ENCODE measurements at regions not wholly inside any gene's neighbourhood (a gene's known extent, or its start where the extent isn't known, plus 50 kb on each side); places are given as distances from the start of the nearest gene placed in this dataset.

GRCh38 chr13:50188696-50189095 is 173.5 kb downstream of the KCNRG start:
- no peak for TF ChIP-seq POLR2A (IDR thresholded peaks at IDR 0.05)
- TF ChIP-seq, protein P1, sequence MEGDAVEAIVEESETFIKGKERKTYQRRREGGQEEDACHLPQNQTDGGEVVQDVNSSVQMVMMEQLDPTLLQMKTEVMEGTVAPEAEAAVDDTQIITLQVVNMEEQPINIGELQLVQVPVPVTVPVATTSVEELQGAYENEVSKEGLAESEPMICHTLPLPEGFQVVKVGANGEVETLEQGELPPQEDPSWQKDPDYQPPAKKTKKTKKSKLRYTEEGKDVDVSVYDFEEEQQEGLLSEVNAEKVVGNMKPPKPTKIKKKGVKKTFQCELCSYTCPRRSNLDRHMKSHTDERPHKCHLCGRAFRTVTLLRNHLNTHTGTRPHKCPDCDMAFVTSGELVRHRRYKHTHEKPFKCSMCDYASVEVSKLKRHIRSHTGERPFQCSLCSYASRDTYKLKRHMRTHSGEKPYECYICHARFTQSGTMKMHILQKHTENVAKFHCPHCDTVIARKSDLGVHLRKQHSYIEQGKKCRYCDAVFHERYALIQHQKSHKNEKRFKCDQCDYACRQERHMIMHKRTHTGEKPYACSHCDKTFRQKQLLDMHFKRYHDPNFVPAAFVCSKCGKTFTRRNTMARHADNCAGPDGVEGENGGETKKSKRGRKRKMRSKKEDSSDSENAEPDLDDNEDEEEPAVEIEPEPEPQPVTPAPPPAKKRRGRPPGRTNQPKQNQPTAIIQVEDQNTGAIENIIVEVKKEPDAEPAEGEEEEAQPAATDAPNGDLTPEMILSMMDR (IDR thresholded peaks at IDR 0.05) = no peak
- no peak for TF ChIP-seq POLR2AphosphoS5 (IDR thresholded peaks at IDR 0.05)
- WGBS = 63% methylated on average over 1 of the region's 1 CpG
- no peaks in the 10 kb centered on the region for H3K9me3 ChIP-seq

DNA sequence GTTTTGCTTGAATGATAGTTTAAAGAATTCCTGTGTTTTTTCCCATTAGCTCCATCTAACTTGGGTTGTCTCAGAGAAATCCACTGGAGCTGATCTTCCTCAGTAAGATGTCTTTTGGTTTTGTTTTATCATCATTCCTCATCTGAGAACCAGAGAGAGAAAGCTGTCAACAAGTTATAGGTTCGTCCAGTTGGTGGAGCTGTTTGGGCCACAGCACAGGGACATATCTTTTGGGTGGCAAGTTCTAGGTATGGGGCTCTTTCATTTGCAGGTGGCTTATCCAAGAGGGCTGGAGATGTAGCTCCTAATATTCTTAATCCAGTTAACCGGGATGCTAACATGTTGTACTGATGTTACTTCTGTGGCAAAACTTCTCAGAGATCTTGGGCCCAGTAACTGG is 174.2 kb downstream of the KCNRG start:
- H3K36me3 ChIP-seq = no peaks in the 10 kb centered on the region
- no peaks in the 10 kb centered on the region for H3K27me3 ChIP-seq (replicated peaks; ENCODE audit: insufficient read depth)
- DNase-seq (ENCODE audit: low spot score) = no peak
- TF ChIP-seq, protein P1 (IDR thresholded peaks at IDR 0.05) = no peak
- TF ChIP-seq POLR2A (IDR thresholded peaks at IDR 0.05) (no peak), POLR2AphosphoS5 (IDR thresholded peaks at IDR 0.05) (no peak)
- no peak overlapping the region for H3K27ac ChIP-seq
- H3K4me1 ChIP-seq (replicated peaks) = no peaks in the 10 kb centered on the region
- no peak overlapping the region for H3K4me3 ChIP-seq
- intact Hi-C loops (cut with DNase I) = no loop called here
- H3K9me3 ChIP-seq = no peaks in the 10 kb centered on the region
- WGBS = 98% methylated on average over 2 of the region's 2 CpGs

More at GRCh38 chr13:50188696-50189095, 173.5 kb downstream of the KCNRG start:
- Histone ChIP-seq H3K4me1 (replicated peaks) (no peaks in the 10 kb centered on the region), H3K36me3 (no peaks in the 10 kb centered on the region), H3K27me3 (replicated peaks; ENCODE audit: insufficient read depth) (no peaks in the 10 kb centered on the region), H3K27ac (no peak overlapping the region), H3K4me3 (no peak overlapping the region)
- DNase-seq (ENCODE audit: low spot score) = no peak
- intact Hi-C loops (cut with DNase I) = no loop called here

GRCh38 chr13:50191004-50191403 is 175.8 kb downstream of the KCNRG start:
- intact Hi-C loops (cut with DNase I) = no loop called here
- Histone ChIP-seq H3K27me3 (replicated peaks; ENCODE audit: insufficient read depth) (no peaks in the 10 kb centered on the region), H3K36me3 (no peaks in the 10 kb centered on the region), H3K4me1 (replicated peaks) (no peaks in the 10 kb centered on the region), H3K4me3 (no peak overlapping the region), H3K27ac (no peak overlapping the region), H3K9me3 (no peaks in the 10 kb centered on the region)
- no peak for DNase-seq (ENCODE audit: low spot score)
- 53% methylated on average over 1 of the region's 1 CpG for WGBS
- TF ChIP-seq, protein P1 (IDR thresholded peaks at IDR 0.05) = no peak
- TF ChIP-seq POLR2A (IDR thresholded peaks at IDR 0.05) = no peak
- no peak for TF ChIP-seq POLR2AphosphoS5 (IDR thresholded peaks at IDR 0.05)

GRCh38 chr13:50192272-50192813 is 177.1 kb downstream of the KCNRG start:
- Histone ChIP-seq H3K4me3 (no peak overlapping the region), H3K36me3 (no peaks in the 10 kb centered on the region), H3K27me3 (replicated peaks; ENCODE audit: insufficient read depth) (no peaks in the 10 kb centered on the region), H3K27ac (no peak overlapping the region), H3K4me1 (replicated peaks) (no peaks in the 10 kb centered on the region), H3K9me3 (no peaks in the 10 kb centered on the region)
- no peak for DNase-seq (ENCODE audit: low spot score)
- intact Hi-C loops (cut with DNase I) = no loop called here
- TF ChIP-seq, protein P1 (IDR thresholded peaks at IDR 0.05) = no peak
- TF ChIP-seq POLR2A (IDR thresholded peaks at IDR 0.05) = no peak
- TF ChIP-seq POLR2AphosphoS5 (IDR thresholded peaks at IDR 0.05) = no peak
- 48% methylated on average over 1 of the region's 1 CpG for WGBS

DNA sequence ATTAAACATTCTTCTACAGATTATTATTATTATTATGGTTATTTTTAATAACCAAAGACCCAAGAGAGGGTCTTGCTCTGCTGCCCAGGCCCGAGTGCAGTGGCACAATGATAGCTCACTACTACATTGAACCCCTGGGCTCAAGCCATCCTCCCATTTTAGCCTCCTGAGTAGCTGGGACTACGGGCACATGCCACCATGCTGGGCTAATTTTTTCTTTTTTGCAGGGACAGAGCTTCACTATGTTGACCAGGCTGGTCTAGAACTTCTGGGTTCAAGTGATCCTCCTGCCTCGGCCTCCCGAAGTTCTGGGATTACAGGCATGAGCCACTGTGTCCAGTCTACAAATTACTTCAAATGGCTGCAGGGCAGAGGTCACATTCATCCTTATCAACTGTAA is 179.8 kb downstream of the KCNRG start:
- Histone ChIP-seq H3K27me3 (replicated peaks; ENCODE audit: insufficient read depth) (no peaks in the 10 kb centered on the region), H3K4me3 (no peak overlapping the region), H3K4me1 (replicated peaks) (no peaks in the 10 kb centered on the region), H3K9me3 (no peaks in the 10 kb centered on the region), H3K27ac (no peak overlapping the region), H3K36me3 (no peaks in the 10 kb centered on the region)
- TF ChIP-seq POLR2AphosphoS5 (IDR thresholded peaks at IDR 0.05) = no peak
- TF ChIP-seq, protein P1 (IDR thresholded peaks at IDR 0.05) = no peak
- no peak for TF ChIP-seq POLR2A (IDR thresholded peaks at IDR 0.05)
- 72% methylated on average over 4 of the region's 4 CpGs for WGBS
- intact Hi-C loops (cut with DNase I) = no loop called here
- DNase-seq (ENCODE audit: low spot score) = no peak

All from prostate gland (tissue), 2 donors.